LHCN-M2 (cell line): ENCODE measurements at regions not wholly inside any gene's neighbourhood (a gene's known extent, or its start where the extent isn't known, plus 50 kb on each side); places are given as distances from the start of the nearest gene placed in this dataset.
"Not testable (repeated sequence)": the region's sequence is repeated elsewhere in the genome, so short reads cannot be mapped to it uniquely, and the experiment has no call there.

ENCODE experiments used
- DNase-seq: peaks from one replicate; pipeline ENCODE4 v3.0.0-alpha.2; 2012; ENCODE audit warnings: low read depth

GRCh38 chr7:112592565-112593263 lies 111.9 kb downstream of the LSMEM1 start:
- DNase-seq: not testable (repeated sequence)

DNA sequence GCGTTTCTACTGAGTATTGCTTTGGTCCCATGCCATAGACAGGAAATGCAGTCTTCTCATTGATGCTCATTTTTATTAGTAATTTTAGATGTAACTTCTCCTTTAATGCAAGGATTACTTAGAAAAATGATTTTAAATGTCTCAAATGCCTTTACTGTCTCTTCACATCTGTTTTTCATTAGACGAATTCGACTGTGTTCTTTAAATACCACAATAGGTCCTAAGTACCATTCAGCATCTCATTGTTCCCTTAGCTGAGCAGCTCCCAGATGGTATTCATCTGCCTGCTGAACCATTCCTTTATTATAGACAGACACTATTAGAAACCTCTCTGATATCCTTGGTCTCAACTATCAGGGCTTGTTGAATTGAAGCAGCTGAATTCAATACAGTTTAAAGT lies 113.6 kb downstream of the LSMEM1 start:
- DNase-seq: no peak

DNA sequence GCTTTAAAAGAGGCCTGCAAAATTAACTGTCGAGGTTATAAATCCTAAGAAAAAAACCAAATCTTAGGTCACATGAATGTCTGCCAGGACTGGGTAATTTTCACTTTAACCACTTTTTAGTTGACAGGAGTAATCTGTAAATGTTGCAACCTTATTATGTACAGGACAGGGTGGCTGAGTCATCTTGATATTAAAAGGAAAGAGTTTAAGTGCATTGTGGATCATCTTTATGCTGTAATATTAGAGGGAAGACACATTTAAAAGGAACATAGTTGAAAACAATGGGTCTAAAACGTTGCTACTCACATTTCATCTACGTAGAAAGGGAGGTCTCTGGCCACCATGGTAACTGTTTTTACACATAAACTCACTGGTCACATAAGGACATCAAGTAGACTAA lies 115.5 kb downstream of the LSMEM1 start:
- peak; percentile 68 for DNase-seq

DNA sequence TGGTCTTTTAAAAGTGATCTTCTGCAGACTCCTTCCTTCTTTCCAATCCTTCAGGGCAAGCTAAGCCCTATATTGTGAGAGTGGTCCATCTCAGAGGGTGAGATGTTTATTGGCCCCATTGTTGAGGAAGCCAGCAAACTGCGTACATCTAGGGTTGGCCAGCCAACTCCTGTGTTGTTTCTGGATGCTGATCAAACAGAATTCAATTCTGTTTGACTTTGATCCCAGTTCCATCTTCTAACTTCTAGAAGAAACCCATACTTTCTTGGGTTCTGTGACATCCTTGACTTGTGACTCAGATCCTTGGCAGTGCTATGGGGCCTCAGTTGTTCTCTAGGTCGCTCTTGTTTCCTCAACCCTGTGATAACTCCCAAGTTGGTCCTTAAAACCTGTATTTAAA lies 116.2 kb downstream of the LSMEM1 start:
- DNase-seq: no peak

- no peak for DNase-seq
These were observed 122.9 kb downstream of the LSMEM1 start for GRCh38 chr7:112603673-112604072.

DNA sequence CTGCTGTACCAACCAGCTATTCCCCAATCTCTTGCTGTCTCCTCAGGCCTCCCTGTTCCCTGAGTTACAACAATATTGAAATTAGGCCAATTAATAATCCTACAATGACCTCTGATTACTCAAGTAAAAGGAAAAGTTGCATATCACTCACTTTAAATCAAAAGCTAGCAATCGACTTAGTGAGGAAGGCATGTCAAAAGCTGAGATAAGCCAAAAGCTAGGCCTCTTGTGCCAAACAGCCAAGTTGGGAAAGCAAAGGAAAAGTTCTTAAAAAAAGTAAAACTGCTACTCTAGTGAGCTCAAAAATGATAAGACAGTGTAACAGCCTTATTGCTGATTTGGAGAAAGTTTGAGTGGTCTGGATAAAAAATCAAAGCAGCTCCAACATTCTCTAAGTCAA lies 129.8 kb downstream of the LSMEM1 start:
- no peak for DNase-seq

DNA sequence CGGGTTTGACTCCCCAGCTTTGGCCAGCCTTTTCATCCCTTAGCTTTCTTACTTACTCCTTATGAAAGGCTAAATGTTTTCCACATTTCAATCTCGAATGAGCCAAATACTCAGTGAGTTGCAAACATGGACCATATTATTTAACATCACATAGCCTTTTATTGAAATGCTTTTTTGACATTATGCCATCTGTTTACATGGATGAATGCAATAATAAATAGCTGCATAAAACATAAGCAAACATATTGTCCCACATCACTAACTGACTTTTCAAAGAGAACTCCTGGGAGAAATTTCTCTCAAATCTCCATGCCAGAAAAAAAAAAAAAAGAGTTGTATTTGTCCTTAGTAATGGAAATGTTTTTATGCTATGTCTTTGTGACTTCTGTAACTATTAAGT lies 134.9 kb downstream of the LSMEM1 start:
- DNase-seq: no peak

DNA sequence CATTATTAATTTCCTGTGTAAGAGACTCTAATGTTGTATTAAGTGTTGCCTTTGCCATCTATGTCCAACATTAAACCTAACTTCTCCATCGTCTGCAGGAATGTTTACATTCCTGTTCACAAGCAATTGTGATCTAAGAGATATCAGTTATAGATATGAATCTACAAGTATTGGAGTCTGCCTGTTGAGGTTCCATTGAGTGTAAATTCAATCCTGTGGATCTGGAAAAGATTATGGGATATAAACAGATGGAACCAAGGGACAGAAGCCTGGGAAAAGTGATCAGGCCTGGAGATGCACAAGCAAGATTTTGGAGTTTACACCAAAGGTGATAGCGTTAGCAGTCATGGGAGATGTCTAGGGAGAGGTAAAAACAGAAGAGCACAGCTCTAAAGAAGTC lies 135.5 kb downstream of the LSMEM1 start:
- no peak for DNase-seq

GRCh38 chr7:112619343-112619742 lies 138.6 kb downstream of the LSMEM1 start:
- DNase-seq: no peak

GRCh38 chr7:112622159-112622715 lies 141.4 kb downstream of the LSMEM1 start:
- DNase-seq: no peak

DNA sequence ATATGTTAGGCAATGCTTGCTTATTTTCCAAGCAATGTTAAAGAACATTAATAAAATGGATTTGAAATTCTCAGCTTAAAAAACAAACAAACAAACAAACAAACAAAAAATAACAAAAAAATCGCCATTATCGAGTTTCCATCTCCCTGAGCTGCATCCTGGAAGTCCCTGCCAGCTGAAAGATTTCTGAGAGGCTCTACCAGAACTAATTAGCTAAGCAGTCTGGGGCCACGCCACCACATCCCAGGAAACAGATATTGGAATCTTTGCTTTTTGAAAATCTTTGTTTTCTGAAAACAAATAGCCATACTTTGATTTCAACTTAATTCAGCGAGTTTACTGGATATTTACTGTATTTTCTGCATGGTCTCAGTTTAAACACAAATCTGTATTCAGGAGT lies 143.6 kb downstream of the LSMEM1 start:
- DNase-seq: no peak

DNA sequence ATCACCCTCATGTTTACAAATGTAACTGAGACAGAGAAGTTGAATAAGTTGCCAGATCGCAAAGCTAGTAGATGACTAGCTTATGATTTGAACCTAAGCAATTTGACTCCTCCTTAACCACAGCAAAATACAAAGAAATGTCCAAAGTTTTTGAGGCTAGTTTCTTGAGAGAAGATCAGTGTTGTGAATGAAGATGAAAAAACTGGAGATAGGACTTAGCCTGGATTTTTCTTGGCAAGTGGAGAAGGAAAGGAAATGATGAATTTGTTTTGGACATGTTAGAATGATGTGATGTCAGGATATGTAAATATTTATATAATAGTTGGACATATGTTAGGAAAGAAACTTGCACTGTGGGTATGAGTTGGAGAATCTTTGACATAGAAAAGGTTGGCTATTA lies 149.8 kb downstream of the LSMEM1 start:
- peak; percentile 36 for DNase-seq

DNA sequence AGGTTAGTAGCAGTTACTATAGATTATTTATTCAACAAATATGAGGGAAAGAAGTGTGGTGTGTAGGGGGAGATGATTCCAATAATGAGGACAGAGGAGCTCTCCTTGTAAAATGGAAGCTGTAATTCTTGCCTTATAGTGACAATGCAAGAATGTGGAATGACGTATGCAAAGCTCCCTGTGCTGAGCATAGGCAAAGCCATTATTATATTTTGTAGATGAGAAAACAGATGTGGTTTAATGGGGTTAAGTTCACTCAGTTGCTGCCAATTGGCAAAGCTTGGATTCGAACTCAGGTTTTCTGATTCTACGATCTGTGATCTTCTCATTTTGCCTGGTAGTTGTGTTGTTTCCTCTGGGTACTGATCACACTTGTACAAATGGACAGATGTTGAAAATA lies 153.3 kb downstream of the LSMEM1 start:
- DNase-seq: no peak

- no peak for DNase-seq
These were observed 154.5 kb downstream of the TMEM168 start for GRCh38 chr7:112635742-112636141.

DNA sequence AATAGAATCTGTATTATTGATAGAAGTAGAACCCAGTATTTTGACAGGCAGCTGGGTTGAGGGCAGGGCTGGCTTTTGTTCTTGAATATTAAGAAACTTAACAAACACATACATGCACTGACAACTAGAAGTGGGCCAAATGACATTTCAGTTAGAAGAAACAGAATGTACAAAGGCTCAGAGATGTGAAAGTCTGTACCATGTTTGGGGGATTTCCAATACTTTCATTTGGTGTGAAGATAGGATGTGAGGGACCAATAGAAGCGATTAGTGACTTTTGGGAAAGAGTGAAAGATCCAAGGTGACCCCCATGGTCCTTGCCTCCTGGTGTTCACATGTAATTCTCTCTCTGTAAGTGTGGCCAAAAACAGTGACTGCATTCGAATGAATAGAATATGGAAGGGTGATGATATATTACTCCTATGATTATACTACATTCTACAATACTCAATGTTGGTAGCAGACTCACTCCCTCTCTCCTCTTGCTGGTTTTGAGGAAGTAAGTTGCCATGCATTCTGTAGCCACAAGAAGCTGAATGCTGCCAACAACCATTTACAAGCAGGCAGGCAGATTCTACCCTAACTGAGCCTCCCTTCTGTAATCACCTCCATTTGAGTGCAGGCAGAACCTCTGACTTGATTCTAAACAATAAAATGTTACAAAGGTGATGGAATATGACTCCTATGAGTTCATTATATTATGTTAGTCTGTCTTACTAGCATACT lies 151.4 kb downstream of the TMEM168 start:
- no peak for DNase-seq

GRCh38 chr7:112640685-112641084 lies 149.5 kb downstream of the TMEM168 start:
- no peak for DNase-seq

DNA sequence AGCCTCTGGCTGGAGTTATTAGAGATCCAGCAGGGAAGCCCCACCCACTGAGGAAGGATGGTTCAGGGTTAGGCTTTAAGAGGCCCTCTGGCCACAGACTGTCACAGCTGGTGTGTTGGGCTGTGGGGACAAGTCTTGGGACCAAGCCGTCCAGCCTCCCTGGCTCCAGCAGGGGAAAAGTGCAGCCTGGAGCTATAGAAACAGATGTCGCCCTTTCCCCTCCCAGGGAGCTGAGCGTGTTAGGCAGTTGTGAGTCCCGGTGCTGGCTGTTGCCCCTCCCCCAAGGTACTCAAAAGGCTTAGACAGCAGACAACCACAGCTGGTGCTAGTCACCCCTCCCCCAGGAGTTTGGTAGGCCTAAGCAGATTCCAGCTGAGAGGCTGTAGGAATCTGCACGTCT lies 143.4 kb downstream of the TMEM168 start:
- no peak for DNase-seq

DNA sequence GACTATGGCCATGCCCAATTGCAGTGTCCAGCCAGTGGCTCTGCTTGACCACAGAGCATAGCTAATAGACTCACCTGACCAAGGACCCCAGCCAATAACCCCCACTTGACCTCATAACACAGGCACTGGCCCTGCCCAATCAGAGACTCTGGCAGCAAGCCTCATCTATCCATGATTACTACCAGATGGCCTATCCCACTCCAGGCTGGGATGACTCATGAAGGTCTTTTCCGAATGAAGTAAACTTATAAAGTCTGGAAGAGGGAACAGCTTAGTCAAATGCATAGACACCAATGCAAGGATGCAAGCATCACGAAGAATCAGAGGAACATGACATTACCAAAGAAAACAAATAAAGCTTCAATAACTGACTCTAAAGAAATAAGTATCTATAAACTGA lies 141.4 kb downstream of the TMEM168 start:
- no peak for DNase-seq

- no peak for DNase-seq
These were observed 140.6 kb downstream of the TMEM168 start for GRCh38 chr7:112649560-112649959.

GRCh38 chr7:112654322-112655216 lies 135.6 kb downstream of the TMEM168 start:
- peak; percentile 47 for DNase-seq

- peak; percentile 32 for DNase-seq
These were observed 124.5 kb downstream of the TMEM168 start for GRCh38 chr7:112665709-112666108.

- peak; percentile 49 for DNase-seq
These were observed 121.6 kb downstream of the TMEM168 start for GRCh38 chr7:112668561-112668960.
